ENCODE measurements at regions not wholly inside any gene's neighbourhood (a gene's known extent, or its start where the extent isn't known, plus 50 kb on each side); places are given as distances from the start of the nearest gene placed in this dataset.
"Not testable (repeated sequence)": the region's sequence is repeated elsewhere in the genome, so short reads cannot be mapped to it uniquely, and the experiment has no call there.

DNA sequence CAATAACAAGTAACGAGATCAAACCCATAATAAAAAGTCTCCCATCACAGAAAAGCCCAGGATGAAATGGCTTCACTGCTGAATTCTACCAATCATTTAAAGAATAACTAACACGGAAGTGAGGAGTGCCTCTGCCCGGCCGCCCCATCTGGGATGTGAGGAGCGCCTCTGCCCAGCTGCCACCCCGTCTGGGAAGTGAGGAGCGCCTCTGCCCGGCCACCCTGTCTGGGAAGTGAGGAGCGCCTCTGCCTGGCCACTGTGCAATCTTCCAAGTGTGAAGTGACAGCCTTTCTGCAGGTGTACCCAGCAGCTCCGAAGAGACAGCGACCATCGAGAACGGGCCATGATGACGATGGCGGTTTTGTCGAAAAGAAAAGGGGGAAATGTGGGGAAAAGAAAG lies 528.8 kb upstream of the GRIA3 start:
- TF ChIP-seq SREBF2, EP300, JUN (IDR thresholded peaks at IDR 0.05): not testable (repeated sequence)
- TF ChIP-seq, protein P1, sequence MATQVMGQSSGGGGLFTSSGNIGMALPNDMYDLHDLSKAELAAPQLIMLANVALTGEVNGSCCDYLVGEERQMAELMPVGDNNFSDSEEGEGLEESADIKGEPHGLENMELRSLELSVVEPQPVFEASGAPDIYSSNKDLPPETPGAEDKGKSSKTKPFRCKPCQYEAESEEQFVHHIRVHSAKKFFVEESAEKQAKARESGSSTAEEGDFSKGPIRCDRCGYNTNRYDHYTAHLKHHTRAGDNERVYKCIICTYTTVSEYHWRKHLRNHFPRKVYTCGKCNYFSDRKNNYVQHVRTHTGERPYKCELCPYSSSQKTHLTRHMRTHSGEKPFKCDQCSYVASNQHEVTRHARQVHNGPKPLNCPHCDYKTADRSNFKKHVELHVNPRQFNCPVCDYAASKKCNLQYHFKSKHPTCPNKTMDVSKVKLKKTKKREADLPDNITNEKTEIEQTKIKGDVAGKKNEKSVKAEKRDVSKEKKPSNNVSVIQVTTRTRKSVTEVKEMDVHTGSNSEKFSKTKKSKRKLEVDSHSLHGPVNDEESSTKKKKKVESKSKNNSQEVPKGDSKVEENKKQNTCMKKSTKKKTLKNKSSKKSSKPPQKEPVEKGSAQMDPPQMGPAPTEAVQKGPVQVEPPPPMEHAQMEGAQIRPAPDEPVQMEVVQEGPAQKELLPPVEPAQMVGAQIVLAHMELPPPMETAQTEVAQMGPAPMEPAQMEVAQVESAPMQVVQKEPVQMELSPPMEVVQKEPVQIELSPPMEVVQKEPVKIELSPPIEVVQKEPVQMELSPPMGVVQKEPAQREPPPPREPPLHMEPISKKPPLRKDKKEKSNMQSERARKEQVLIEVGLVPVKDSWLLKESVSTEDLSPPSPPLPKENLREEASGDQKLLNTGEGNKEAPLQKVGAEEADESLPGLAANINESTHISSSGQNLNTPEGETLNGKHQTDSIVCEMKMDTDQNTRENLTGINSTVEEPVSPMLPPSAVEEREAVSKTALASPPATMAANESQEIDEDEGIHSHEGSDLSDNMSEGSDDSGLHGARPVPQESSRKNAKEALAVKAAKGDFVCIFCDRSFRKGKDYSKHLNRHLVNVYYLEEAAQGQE (IDR thresholded peaks at IDR 0.05) = not testable (repeated sequence)
